K562 (cell line): ENCODE measurements at regions not wholly inside any gene's neighbourhood (a gene's known extent, or its start where the extent isn't known, plus 50 kb on each side); places are given as distances from the start of the nearest gene placed in this dataset.

Experiments used
- MGA ChIP-seq: fragments of 450-650 bp; IDR thresholded peaks from 2 replicates; pipeline ENCODE4 v1.6.1; 2016; ENCODE audit warnings: mild to moderate bottlenecking, moderate library complexity
- TFAP4 ChIP-seq: sonication (generic); formaldehyde crosslinking; IDR thresholded peaks from 2 replicates; pipeline ENCODE4 v1.8.0; 2022; ENCODE audit warnings: missing genetic modification reagents, mild to moderate bottlenecking, moderate library complexity, borderline replicate concordance

GRCh38 chr3:30454636-30455035 is 151.8 kb upstream of the TGFBR2 start (continued):
- TF ChIP-seq MGA = no peak
- no peak for TF ChIP-seq TFAP4
